ENCODE measurements at regions not wholly inside any gene's neighbourhood (a gene's known extent, or its start where the extent isn't known, plus 50 kb on each side); places are given as distances from the start of the nearest gene placed in this dataset.

DNA sequence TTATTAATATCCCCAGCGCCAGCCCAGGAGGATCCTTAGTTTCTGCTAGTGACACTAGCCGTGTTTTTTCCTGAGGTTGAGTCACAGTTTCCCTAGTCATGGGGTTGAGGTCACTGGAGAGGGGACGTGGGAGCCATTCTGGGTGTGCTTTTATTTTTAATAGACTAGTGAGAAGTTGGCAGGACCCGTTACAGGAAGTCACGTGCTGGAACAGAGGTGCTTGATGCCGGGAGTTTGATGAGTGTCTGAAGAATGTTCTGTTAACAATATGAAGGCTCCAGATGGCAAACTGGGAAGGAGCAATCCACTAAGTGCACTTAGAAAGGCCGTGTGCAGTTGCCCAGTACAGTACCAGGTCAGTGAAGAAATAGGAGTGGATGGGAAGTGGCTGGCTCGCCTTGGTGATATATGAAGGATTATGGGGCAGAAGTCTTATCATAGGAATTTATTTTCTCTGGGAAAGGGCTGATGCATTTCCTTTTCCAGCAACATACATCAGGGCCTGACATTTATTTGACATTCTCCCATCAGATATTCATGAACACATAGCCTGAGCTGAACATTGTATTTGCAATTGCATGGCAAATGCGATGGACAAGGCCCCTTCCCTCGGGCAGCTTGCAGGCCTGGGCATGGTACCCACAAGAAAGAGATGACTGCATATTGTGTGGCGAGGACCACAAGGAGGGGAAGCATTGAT is 291.8 kb downstream of the FBXW7 start:
- no peak for TF ChIP-seq POLR2A (IDR thresholded peaks at IDR 0.05; ENCODE audit: extremely low read depth, insufficient read length)
- TF ChIP-seq, protein P1, sequence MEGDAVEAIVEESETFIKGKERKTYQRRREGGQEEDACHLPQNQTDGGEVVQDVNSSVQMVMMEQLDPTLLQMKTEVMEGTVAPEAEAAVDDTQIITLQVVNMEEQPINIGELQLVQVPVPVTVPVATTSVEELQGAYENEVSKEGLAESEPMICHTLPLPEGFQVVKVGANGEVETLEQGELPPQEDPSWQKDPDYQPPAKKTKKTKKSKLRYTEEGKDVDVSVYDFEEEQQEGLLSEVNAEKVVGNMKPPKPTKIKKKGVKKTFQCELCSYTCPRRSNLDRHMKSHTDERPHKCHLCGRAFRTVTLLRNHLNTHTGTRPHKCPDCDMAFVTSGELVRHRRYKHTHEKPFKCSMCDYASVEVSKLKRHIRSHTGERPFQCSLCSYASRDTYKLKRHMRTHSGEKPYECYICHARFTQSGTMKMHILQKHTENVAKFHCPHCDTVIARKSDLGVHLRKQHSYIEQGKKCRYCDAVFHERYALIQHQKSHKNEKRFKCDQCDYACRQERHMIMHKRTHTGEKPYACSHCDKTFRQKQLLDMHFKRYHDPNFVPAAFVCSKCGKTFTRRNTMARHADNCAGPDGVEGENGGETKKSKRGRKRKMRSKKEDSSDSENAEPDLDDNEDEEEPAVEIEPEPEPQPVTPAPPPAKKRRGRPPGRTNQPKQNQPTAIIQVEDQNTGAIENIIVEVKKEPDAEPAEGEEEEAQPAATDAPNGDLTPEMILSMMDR (IDR thresholded peaks at IDR 0.05; ENCODE audit: low read depth, low read length): no peak
- TF ChIP-seq, protein P2, sequence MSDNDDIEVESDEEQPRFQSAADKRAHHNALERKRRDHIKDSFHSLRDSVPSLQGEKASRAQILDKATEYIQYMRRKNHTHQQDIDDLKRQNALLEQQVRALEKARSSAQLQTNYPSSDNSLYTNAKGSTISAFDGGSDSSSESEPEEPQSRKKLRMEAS (IDR thresholded peaks at IDR 0.05; ENCODE audit: low read depth, low read length): no peak
- no peak for TF ChIP-seq MYC (IDR thresholded peaks at IDR 0.05; ENCODE audit: low read depth, low read length)
- no peak overlapping the region for H3K4me3 ChIP-seq (ENCODE audit: low read depth, low read length)
- DNase-seq (ENCODE audit: low read depth): no peak

DNA sequence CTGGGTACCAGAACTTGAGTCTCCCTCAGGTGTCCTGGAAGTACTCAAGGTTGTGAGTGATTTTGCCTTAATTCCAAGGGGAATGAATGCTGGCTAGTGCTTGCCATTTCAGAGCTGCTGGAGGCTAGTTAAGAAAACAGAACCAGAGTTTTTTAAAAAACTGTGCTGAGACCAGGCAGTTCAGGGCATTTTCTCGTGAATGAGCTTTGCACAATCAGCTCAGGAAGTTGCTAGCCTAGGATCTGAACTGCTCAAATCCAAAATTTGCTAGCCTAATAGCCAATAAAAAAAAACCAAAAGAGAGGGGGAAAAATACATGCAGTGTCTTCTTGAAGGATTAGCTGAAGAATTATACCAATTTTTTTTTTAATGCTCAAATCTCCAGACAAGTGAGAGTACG is 292.7 kb downstream of the FBXW7 start:
- TF ChIP-seq, protein P2 (IDR thresholded peaks at IDR 0.05; ENCODE audit: low read depth, low read length): no peak
- TF ChIP-seq MYC (IDR thresholded peaks at IDR 0.05; ENCODE audit: low read depth, low read length) (no peak), POLR2A (IDR thresholded peaks at IDR 0.05; ENCODE audit: extremely low read depth, insufficient read length) (no peak)
- TF ChIP-seq, protein P1 (IDR thresholded peaks at IDR 0.05; ENCODE audit: low read depth, low read length): no peak
- no peak overlapping the region for H3K4me3 ChIP-seq (ENCODE audit: low read depth, low read length)
- no peak for DNase-seq (ENCODE audit: low read depth)

DNA sequence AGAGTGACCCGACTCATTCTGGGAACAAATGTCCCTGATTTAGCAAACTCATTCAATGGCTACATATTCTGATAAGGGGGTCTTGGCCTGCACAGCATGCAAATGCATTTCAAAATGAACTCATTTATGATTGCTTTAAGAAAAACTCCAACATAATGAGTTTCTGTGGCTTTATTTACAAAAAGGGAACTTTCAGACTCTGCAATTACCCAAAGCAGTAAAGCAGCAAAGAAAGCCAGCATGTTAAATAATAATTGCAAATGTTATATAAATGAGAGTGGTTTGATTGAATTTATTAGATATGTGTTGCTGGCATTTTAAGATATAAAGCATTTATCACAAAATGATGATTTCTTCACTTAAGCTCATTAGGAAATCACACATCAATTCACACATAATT is 295.7 kb downstream of the FBXW7 start:
- no peak for TF ChIP-seq MYC (IDR thresholded peaks at IDR 0.05; ENCODE audit: low read depth, low read length)
- TF ChIP-seq, protein P1 (IDR thresholded peaks at IDR 0.05; ENCODE audit: low read depth, low read length): no peak
- no peak for TF ChIP-seq POLR2A (IDR thresholded peaks at IDR 0.05; ENCODE audit: extremely low read depth, insufficient read length)
- TF ChIP-seq, protein P2 (IDR thresholded peaks at IDR 0.05; ENCODE audit: low read depth, low read length): no peak
- DNase-seq (ENCODE audit: low read depth): no peak
- H3K4me3 ChIP-seq (ENCODE audit: low read depth, low read length): no peak overlapping the region

DNA sequence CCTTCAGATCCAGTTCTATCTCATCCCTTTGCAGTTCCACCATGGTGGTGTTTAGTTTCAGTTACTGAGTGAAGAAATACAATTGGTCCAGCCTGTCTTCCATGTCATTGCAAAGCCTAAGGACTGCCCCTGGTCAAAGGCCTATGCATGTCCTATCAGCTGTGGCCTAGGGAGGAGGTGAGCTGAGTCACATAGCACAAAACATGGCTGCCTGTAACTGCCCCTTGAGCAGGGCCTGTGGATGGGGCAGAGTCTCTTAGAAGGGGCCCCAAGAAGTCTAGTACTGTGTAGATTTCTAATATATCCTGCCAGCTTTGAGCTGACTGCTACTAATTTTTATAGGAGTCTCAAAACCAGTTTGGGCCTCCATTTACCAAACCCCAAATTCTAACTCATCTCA is 296.7 kb downstream of the FBXW7 start:
- no peak overlapping the region for H3K4me3 ChIP-seq (ENCODE audit: low read depth, low read length)
- no peak for DNase-seq (ENCODE audit: low read depth)
- no peak for TF ChIP-seq POLR2A (IDR thresholded peaks at IDR 0.05; ENCODE audit: extremely low read depth, insufficient read length)
- TF ChIP-seq, protein P2 (IDR thresholded peaks at IDR 0.05; ENCODE audit: low read depth, low read length): no peak
- TF ChIP-seq MYC (IDR thresholded peaks at IDR 0.05; ENCODE audit: low read depth, low read length): no peak
- TF ChIP-seq, protein P1 (IDR thresholded peaks at IDR 0.05; ENCODE audit: low read depth, low read length): no peak

DNA sequence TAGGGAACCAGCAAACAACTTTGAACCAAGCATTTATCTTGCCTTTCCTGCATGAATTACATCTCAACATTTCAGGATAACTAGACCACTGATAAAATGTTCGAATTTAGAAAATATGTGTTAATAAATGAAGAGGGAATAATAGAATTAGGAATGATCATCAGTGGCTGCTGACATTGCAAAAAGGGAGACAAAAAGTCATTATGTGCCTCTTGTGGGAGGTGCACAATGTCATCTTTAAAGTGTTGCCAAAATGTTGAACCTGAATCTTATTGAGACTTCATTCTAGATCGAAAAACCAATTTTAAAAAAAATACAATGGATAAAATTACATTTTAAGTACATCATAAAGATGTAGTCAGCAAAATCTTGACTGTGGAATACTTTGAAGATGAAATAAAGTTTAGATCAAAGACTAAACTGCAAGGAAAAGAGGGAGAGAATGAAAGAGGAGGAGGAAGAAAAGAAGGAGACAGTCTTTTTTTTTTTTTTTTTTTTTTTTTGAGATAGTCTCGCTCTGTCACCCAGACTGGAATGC is 299.3 kb downstream of the FBXW7 start:
- no peak overlapping the region for H3K4me3 ChIP-seq (ENCODE audit: low read depth, low read length)
- no peak for DNase-seq (ENCODE audit: low read depth)
- TF ChIP-seq, protein P2 (IDR thresholded peaks at IDR 0.05; ENCODE audit: low read depth, low read length): no peak
- no peak for TF ChIP-seq MYC (IDR thresholded peaks at IDR 0.05; ENCODE audit: low read depth, low read length)
- no peak for TF ChIP-seq POLR2A (IDR thresholded peaks at IDR 0.05; ENCODE audit: extremely low read depth, insufficient read length)
- TF ChIP-seq, protein P1 (IDR thresholded peaks at IDR 0.05; ENCODE audit: low read depth, low read length): no peak

Measured in NB4 (cell line).